ENCODE measurements at regions not wholly inside any gene's neighbourhood (a gene's known extent, or its start where the extent isn't known, plus 50 kb on each side); places are given as distances from the start of the nearest gene placed in this dataset.

DNA sequence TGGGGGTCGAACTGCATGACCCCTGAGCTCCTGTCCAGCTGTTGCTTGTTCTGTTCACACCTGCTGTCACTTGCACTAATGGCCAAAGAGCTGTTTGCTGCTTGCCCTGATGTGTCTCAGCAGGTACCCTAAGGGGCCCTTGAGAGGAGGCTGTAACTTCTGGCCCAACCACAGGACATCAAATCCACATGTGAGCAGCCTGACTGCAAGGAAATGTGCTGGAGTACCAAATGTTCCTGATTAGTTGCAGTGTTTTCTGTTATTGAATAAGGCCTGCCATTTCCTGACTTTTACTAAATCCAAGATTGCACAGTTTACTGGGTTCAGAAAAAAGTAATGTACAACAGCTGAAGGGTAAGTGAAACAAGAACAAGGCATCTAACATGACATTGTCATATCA lies 91.7 kb upstream of the IL6 start:
- CTCF ChIA-PET = interaction anchor here (0.6 to 0.9 kb wide), 2 partner anchors 75 to 79 kb away, joined by 3 to 5 read pairs; no protein-coding TSS in a partner anchor
- intact Hi-C loops (cut with micrococcal nuclease) = no loop called here
- no peak for TF ChIP-seq EZH2 (IDR thresholded peaks at IDR 0.05; ENCODE audit: borderline replicate concordance, insufficient read depth, low read depth, low read length, poor library complexity, severe bottlenecking)
- TF ChIP-seq, protein P1, sequence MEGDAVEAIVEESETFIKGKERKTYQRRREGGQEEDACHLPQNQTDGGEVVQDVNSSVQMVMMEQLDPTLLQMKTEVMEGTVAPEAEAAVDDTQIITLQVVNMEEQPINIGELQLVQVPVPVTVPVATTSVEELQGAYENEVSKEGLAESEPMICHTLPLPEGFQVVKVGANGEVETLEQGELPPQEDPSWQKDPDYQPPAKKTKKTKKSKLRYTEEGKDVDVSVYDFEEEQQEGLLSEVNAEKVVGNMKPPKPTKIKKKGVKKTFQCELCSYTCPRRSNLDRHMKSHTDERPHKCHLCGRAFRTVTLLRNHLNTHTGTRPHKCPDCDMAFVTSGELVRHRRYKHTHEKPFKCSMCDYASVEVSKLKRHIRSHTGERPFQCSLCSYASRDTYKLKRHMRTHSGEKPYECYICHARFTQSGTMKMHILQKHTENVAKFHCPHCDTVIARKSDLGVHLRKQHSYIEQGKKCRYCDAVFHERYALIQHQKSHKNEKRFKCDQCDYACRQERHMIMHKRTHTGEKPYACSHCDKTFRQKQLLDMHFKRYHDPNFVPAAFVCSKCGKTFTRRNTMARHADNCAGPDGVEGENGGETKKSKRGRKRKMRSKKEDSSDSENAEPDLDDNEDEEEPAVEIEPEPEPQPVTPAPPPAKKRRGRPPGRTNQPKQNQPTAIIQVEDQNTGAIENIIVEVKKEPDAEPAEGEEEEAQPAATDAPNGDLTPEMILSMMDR (IDR thresholded peaks at IDR 0.05) = no peak

DNA sequence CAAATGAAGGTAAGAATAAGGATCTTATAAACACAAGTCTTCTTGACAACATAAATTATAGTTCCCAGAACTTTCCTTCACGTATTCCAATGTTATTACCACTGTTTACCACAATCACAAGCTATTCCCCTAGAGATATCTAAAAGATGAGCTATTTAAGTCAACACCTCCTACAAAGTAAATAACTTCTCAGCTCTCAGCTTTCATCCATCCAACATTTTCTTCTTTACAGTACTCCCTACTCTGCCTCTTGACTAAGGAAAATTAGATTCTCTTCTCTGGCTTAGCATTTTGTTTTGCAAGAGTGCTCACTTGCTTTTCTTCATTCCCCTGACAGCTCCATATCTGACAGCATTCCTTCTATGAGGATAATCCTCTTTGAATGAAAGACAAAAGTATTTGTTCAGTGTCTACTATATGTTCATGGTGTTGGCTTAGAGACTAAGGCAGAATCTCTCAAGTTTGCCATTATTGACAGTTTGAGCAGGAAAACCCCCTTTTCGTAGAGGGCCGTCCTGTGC lies 93.0 kb upstream of the IL6 start:
- intact Hi-C loops (cut with micrococcal nuclease) = no loop called here
- Histone ChIP-seq H3K4me1 (ENCODE audit: control insufficient read depth in 2 of 2, insufficient read depth in 2 of 2, low read length in 2 of 2) (no peaks in the 10 kb centered on the region), H3K79me2 (ENCODE audit: control insufficient read depth, insufficient read depth, low read length) (no peaks in the 10 kb centered on the region), H3K4me2 (replicated peaks; ENCODE audit: low read depth, low read length, poor library complexity, severe bottlenecking) (no peak overlapping the region), H2AFZ (ENCODE audit: insufficient read depth, low read depth, low read length, poor library complexity, severe bottlenecking) (no peak overlapping the region), H3K27ac (ENCODE audit: low read length in 2 of 2) (no peak overlapping the region), H3K9me3 (ENCODE audit: control extremely low read depth in 1 of 3, control insufficient read depth in 2 of 3, insufficient read depth in 1 of 3, low read length in 2 of 3) (peaks cover 0 to 10% (median 0%) of the 10 kb centered on the region in 3 donors), H3K27me3 (replicated peaks in 1 of 4; ENCODE audit: control extremely low read depth in 1 of 4, control insufficient read depth in 3 of 4, insufficient read depth in 4 of 4, low read length in 3 of 4) (no peaks in the 10 kb centered on the region), H4K20me1 (ENCODE audit: control insufficient read depth, insufficient read depth, low read length, poor library complexity, severe bottlenecking) (no peaks in the 10 kb centered on the region), H3K36me3 (replicated peaks in 1 of 2; ENCODE audit: control extremely low read depth in 1 of 2, control insufficient read depth in 1 of 2, extremely low read depth in 1 of 2, insufficient read depth in 2 of 2, low read length in 1 of 2) (peaks cover 0 to 13% of the 10 kb centered on the region in 2 experiments), H3K4me3 (ENCODE audit: control extremely low read depth in 1 of 5, extremely low read depth in 1 of 5, insufficient read depth in 1 of 5, low read depth in 2 of 5, low read length in 4 of 5) (no peak overlapping the region), H3K9ac (ENCODE audit: low read length) (no peak overlapping the region)
- CTCF ChIA-PET = interaction anchor here (0.7 kb wide), 1 partner anchor 94 kb away, joined by 3 read pairs; no protein-coding TSS in a partner anchor
- ATAC-seq (ENCODE audit: low read depth) (no peak), DNase-seq (no peak)
- no peaks in the 10 kb centered on the region for H3K27me3 Mint-ChIP-seq
- H3K4me1 Mint-ChIP-seq = peaks cover 5% of the 10 kb centered on the region
- POLR2A ChIA-PET = no interaction called here
- H3K4me3 Mint-ChIP-seq = no peak overlapping the region
- TF ChIP-seq, protein P1 (IDR thresholded peaks at IDR 0.05) = no peak
- TF ChIP-seq EZH2 (IDR thresholded peaks at IDR 0.05; ENCODE audit: borderline replicate concordance, insufficient read depth, low read depth, low read length, poor library complexity, severe bottlenecking) = no peak
- WGBS (ENCODE audit: insufficient coverage) = no CpG with 5 or more reads among the region's 3 CpGs
- no peak overlapping the region for H3K27ac Mint-ChIP-seq
- H3K9me3 Mint-ChIP-seq (ENCODE audit: insufficient read depth) = no peaks in the 10 kb centered on the region

More for the DNA sequence above, 91.7 kb upstream of the IL6 start:
- Histone ChIP-seq H3K4me1 (ENCODE audit: control insufficient read depth in 2 of 2, insufficient read depth in 2 of 2, low read length in 2 of 2) (no peaks in the 10 kb centered on the region), H3K9ac (ENCODE audit: low read length) (no peak overlapping the region), H3K79me2 (ENCODE audit: control insufficient read depth, insufficient read depth, low read length) (no peaks in the 10 kb centered on the region), H3K4me3 (ENCODE audit: control extremely low read depth in 1 of 5, extremely low read depth in 1 of 5, insufficient read depth in 1 of 5, low read depth in 2 of 5, low read length in 4 of 5) (no peak overlapping the region), H2AFZ (ENCODE audit: insufficient read depth, low read depth, low read length, poor library complexity, severe bottlenecking) (no peak overlapping the region), H3K4me2 (replicated peaks; ENCODE audit: low read depth, low read length, poor library complexity, severe bottlenecking) (no peak overlapping the region), H4K20me1 (ENCODE audit: control insufficient read depth, insufficient read depth, low read length, poor library complexity, severe bottlenecking) (no peaks in the 10 kb centered on the region), H3K36me3 (replicated peaks in 1 of 2; ENCODE audit: control extremely low read depth in 1 of 2, control insufficient read depth in 1 of 2, extremely low read depth in 1 of 2, insufficient read depth in 2 of 2, low read length in 1 of 2) (peaks cover 0 to 6% of the 10 kb centered on the region in 2 experiments), H3K27me3 (replicated peaks in 1 of 4; ENCODE audit: control extremely low read depth in 1 of 4, control insufficient read depth in 3 of 4, insufficient read depth in 4 of 4, low read length in 3 of 4) (no peaks in the 10 kb centered on the region), H3K9me3 (ENCODE audit: control extremely low read depth in 1 of 3, control insufficient read depth in 2 of 3, insufficient read depth in 1 of 3, low read length in 2 of 3) (peaks cover 0 to 10% (median 0%) of the 10 kb centered on the region in 3 donors), H3K27ac (ENCODE audit: low read length in 2 of 2) (no peak overlapping the region)
- Mint-ChIP-seq H3K4me1 (peaks cover 9% of the 10 kb centered on the region), H3K27ac (no peak overlapping the region), H3K9me3 (ENCODE audit: insufficient read depth) (no peaks in the 10 kb centered on the region), H3K27me3 (no peaks in the 10 kb centered on the region), H3K4me3 (no peak overlapping the region)
- DNase-seq (no peak), ATAC-seq (ENCODE audit: low read depth) (no peak)
- 92% methylated on average over 1 of the region's 1 CpG for WGBS (ENCODE audit: insufficient coverage)
- POLR2A ChIA-PET = interaction anchor here (0.7 kb wide), 1 partner anchor 34 kb away, joined by 3 read pairs; no protein-coding TSS in a partner anchor

Data from B cell (primary cell).